SK-N-MC (cell line): ENCODE measurements at regions not wholly inside any gene's neighbourhood (a gene's known extent, or its start where the extent isn't known, plus 50 kb on each side); places are given as distances from the start of the nearest gene placed in this dataset.

Experiments
- EZH2 ChIP-seq: fragments of 200-600 bp; sonication (generic); IDR thresholded peaks from one replicate; pipeline ENCODE4 v1.6.1; 2017; ENCODE audit warnings: antibody characterized with exemption
- FOXP2 ChIP-seq: optimal IDR thresholded peaks from 2 replicates; pipeline ENCODE3; 2011; ENCODE audit warnings: mild to moderate bottlenecking, moderate library complexity; ENCODE audit not compliant: insufficient read depth; ENCODE audit errors: extremely low read length, control extremely low read depth

DNA sequence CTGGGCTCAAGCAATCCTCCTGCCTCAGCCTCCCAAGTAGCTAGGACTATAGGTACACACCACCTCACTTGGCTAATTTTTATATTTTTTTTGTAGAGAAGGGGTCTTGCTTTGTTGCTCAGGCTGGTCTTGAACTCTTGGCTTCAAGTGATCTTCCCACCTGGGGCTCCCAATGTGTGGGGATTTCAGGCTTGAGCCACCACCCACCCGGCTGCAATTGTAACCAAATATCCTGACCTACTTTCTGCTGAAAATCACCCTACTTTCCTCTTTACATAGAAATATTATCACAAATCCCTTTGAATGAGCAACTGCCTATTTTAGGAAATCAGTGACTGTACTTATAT lies 59.6 kb upstream of the ZNF608 start:
- no peak for TF ChIP-seq EZH2
- no peak for TF ChIP-seq FOXP2
